GM12865 (cell line): ENCODE measurements at regions not wholly inside any gene's neighbourhood (a gene's known extent, or its start where the extent isn't known, plus 50 kb on each side); places are given as distances from the start of the nearest gene placed in this dataset.
"Not testable (repeated sequence)": the region's sequence is repeated elsewhere in the genome, so short reads cannot be mapped to it uniquely, and the experiment has no call there.

Source experiments
- DNase-seq: peaks from one replicate; pipeline ENCODE4 v3.0.0; 2010; ENCODE audit warnings: low read depth
- H3K4me3 ChIP-seq: 2 replicates; pipeline ENCODE4 v1.5.1; 2011; ENCODE audit warnings: mild to moderate bottlenecking, low read depth, low read length, control low read depth
- TF ChIP-seq, protein P1 (sequence below): IDR thresholded peaks from 2 replicates; pipeline ENCODE4 v1.5.1; 2011; ENCODE audit warnings: low read length, control low read depth, low read depth, inconsistent platforms; ENCODE audit not compliant: insufficient read depth; ENCODE audit errors: missing control alignments

DNA sequence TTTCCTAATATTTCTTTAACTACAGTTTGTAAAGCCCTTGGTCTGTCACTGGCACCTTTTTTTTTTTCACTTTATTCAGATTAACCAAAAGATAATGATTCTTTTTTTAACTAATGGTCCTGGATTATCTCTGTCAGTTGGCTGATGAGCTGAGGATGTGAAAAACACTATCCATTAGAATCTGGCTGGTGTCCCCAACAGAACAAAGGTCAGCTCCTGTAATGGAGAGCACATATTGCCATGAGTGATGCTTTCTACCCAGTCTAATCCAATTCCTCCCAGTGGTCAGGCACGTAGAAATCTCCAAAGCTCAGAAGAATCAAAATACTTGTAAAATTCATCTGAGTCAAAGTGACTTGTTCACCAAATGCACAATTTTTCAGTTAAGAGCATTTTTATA, 491.7 kb upstream of the PIK3R1 start:
- no peak overlapping the region for H3K4me3 ChIP-seq
- TF ChIP-seq, protein P1, sequence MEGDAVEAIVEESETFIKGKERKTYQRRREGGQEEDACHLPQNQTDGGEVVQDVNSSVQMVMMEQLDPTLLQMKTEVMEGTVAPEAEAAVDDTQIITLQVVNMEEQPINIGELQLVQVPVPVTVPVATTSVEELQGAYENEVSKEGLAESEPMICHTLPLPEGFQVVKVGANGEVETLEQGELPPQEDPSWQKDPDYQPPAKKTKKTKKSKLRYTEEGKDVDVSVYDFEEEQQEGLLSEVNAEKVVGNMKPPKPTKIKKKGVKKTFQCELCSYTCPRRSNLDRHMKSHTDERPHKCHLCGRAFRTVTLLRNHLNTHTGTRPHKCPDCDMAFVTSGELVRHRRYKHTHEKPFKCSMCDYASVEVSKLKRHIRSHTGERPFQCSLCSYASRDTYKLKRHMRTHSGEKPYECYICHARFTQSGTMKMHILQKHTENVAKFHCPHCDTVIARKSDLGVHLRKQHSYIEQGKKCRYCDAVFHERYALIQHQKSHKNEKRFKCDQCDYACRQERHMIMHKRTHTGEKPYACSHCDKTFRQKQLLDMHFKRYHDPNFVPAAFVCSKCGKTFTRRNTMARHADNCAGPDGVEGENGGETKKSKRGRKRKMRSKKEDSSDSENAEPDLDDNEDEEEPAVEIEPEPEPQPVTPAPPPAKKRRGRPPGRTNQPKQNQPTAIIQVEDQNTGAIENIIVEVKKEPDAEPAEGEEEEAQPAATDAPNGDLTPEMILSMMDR = no peak
- no peak for DNase-seq

DNA sequence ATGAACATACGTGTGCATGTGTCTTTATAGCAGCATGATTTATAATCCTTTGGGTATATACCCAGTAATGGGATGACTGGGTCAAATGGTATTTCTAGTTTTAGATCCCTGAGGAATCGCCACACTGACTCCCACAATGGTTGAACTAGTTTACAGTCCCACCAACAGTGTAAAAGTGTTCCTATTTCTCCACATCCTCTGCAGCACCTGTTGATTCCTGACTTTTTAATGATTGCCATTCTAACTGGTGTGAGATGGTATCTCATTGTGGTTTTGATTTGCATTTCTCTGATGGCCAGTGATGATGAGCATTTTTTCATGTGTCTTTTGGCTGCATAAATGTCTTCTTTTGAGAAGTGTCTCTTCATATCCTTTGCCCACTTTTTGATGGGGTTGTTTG, 493.0 kb upstream of the PIK3R1 start:
- not testable (repeated sequence) for H3K4me3 ChIP-seq, DNase-seq

DNA sequence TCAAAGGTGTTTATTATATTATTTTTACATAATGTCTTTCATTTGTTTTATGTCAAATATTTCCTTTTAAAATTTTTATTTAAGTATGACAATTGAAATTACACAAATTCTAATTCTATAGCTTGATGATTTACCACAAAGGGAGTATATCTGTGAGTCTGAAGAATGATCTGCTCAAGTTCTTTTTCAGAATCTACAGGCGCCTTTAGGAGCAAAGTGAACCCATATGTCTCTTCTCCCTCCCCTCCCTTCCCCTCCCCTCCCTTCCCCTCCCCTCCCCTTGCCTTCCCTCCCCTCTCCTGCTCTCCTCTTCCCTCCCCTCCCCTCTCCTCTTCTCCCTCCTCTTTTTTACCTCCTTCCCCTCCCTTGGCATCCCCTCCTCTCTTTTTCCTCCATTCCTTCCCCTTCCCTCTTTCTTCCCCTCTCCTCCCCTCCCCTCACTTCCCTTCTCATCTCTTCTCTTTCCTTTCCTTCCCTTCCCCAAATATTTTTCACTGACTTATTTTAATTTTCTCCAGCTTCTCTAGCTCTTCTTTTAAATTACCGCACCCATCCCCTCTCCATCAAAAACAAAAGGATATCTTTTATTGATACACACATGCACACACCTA, 495.3 kb upstream of the PIK3R1 start:
- TF ChIP-seq, protein P1 = no peak
- DNase-seq = no peak
- no peak overlapping the region for H3K4me3 ChIP-seq

DNA sequence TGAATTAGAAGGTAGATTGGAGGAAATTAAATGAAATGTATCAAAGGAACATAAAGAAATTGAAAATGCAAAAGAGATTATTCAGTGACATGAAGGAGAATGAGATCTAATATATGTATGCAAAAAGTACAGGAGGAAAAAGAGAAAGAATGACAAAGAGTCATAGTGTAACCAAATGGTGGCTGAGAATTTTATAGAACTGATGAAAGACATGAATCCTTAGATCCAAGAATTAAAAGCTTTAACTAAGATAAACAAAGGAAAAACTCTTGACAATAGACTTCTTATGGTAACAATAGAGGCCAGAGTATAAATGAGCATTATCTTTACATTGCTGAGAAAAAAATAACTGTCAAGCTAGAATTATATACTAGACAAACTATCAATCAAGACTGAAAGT, 505.4 kb upstream of the CD180 start:
- H3K4me3 ChIP-seq = no peak overlapping the region
- no peak for DNase-seq
- TF ChIP-seq, protein P1 = no peak

DNA sequence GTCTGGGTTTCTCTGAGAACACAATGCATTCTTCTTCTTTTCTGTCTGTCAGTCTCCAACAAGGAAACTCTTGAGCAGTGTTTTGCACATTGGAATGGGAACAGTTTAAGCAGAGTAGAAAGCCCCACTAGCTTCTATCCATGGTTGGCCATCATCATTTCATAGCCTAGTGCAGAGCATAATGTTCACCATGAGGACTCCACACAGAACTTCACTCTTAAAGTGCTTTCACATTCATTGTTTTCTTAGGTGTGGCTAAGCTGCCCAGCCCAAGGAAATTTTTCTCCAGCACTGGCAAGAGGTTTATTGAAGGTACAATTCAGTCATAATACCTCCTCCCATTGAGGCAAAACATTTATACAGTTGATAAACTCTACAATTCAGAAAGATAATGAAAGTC, 503.0 kb upstream of the CD180 start:
- TF ChIP-seq, protein P1 = no peak

DNA sequence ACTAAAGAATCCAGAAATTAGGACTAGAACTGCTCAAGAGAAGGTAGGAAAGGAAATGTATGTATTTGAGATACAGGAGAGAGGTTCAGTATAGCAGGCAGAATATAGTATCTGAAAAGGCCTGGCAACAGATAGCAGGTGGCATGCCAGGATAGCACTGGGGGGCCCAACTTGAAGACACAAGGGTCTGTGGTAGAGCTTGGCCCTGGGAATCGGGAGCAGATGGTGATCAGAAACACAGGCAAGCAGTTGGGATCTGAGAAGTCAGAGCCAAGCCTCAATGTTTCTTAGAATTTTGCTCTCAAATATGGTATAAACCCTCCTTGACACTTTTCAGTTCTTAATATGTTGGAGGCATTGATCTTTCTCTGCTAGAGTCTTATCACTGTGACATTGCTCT, 499.8 kb upstream of the CD180 start:
- no peak overlapping the region for H3K4me3 ChIP-seq
- TF ChIP-seq, protein P1 = no peak
- DNase-seq = no peak

More for the DNA sequence above, 503.0 kb upstream of the CD180 start:
- H3K4me3 ChIP-seq = no peak overlapping the region
- no peak for DNase-seq

DNA sequence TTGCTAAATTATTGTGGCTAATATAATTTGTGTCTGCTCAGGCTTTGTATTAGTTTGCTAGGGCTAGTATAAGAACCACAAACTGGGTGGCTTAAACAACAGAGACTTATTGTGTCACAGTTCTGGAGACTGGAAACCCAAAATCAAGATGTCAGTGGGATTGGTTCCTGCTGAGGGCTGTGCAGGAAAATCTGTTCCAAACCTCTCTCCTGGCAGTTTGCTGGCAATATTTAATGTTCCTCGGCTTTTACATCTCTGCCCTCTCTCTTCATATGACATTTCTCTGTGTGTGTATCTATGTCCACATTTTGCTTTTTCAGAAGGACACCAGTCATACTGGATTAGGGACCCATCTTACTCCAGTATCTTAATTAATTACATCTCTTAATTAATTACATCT, 498.8 kb upstream of the CD180 start:
- DNase-seq = no peak
- H3K4me3 ChIP-seq = no peak overlapping the region
- TF ChIP-seq, protein P1 = no peak
